Right atrium auricular region (tissue), 2 donors: ENCODE measurements at regions not wholly inside any gene's neighbourhood (a gene's known extent, or its start where the extent isn't known, plus 50 kb on each side); places are given as distances from the start of the nearest gene placed in this dataset.
A peak's percentile ranks its signal among the peaks of the same experiment; 100 is the strongest.
"Not testable (repeated sequence)": the region's sequence is repeated elsewhere in the genome, so short reads cannot be mapped to it uniquely, and the experiment has no call there.

ENCODE experiments used
- DNase-seq: peaks from one replicate; pipeline ENCODE4 v3.0.0-alpha.2; 2019; ENCODE audit warnings: low spot score
- H3K27ac ChIP-seq, 2 donors: fragments of 200-600 bp; sonication (generic); 1 replicate in 1 of 2; 2 replicates in 1 of 2; pipeline ENCODE4 v1.5.1; 2016 to 2019
- H3K27me3 ChIP-seq, 2 donors: fragments of 200-600 bp; sonication (generic); one replicate each; pipeline versions ENCODE4 v1.5.1 to v1.6.0; 2017 to 2019
- H3K36me3 ChIP-seq: fragments of 200-600 bp; sonication (generic); one replicate; pipeline ENCODE4 v1.5.1; 2016
- H3K4me1 ChIP-seq, 2 donors: fragments of 200-600 bp; sonication (generic); one replicate each; pipeline versions ENCODE4 v1.5.1 to v1.6.0; 2017 to 2019
- H3K4me3 ChIP-seq, 2 donors: fragments of 200-600 bp; sonication (generic); 1 replicate in 1 of 2; 2 replicates in 1 of 2; pipeline ENCODE4 v1.5.1; 2017 to 2019; ENCODE audit warnings: mild to moderate bottlenecking in 1 of 2, moderate library complexity in 1 of 2
- H3K9me3 ChIP-seq, 2 donors: fragments of 200-600 bp; sonication (generic); one replicate each; pipeline ENCODE4 v1.5.1; 2019
- TF ChIP-seq, protein P1 (sequence below), 2 donors: fragments of 200-600 bp; sonication (generic); IDR thresholded peaks; one replicate each; pipeline ENCODE4 v1.5.1; 2019; ENCODE audit warnings: antibody characterized with exemption in 2 of 2

DNA sequence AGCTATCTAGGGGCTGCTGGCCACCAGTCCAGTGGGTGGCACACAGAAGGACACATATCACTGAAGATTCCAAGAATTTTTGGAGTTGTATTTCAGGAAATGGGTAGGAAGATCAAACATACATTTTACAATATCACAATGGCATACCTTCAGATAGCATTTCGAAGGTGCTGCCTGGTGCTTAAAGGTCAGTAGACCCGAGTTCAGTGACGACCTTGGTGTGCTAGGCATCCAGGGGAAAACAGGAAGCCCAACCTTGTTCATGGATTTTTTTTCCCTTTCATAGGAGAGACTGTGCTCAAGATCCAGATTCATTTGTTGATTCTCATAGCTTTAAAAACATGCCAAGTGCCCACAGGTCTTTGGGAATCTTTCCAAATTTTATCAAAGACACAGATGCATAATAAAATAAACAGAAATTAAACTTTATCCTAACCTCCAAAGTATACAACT, 51.0 kb upstream of the RCBTB2 start:
- TF ChIP-seq, protein P1, sequence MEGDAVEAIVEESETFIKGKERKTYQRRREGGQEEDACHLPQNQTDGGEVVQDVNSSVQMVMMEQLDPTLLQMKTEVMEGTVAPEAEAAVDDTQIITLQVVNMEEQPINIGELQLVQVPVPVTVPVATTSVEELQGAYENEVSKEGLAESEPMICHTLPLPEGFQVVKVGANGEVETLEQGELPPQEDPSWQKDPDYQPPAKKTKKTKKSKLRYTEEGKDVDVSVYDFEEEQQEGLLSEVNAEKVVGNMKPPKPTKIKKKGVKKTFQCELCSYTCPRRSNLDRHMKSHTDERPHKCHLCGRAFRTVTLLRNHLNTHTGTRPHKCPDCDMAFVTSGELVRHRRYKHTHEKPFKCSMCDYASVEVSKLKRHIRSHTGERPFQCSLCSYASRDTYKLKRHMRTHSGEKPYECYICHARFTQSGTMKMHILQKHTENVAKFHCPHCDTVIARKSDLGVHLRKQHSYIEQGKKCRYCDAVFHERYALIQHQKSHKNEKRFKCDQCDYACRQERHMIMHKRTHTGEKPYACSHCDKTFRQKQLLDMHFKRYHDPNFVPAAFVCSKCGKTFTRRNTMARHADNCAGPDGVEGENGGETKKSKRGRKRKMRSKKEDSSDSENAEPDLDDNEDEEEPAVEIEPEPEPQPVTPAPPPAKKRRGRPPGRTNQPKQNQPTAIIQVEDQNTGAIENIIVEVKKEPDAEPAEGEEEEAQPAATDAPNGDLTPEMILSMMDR (IDR thresholded peaks at IDR 0.05) = no peak
- Histone ChIP-seq H3K27ac (no peak overlapping the region), H3K4me1 (peaks cover 0 to 47% of the 10 kb centered on the region in 2 donors)

GRCh38 chr13:48585456-48585840, 52.6 kb upstream of the RCBTB2 start:
- peaks cover 0 to 35% of the 10 kb centered on the region in 2 donors for H3K4me1 ChIP-seq
- TF ChIP-seq, protein P1 (IDR thresholded peaks at IDR 0.05) = no peak
- no peaks in the 10 kb centered on the region for H3K27me3 ChIP-seq
- no peaks in the 10 kb centered on the region for H3K9me3 ChIP-seq
- H3K27ac ChIP-seq = peak overlapping the region; percentile 13 to 42
- no peaks in the 10 kb centered on the region for H3K36me3 ChIP-seq
- H3K4me3 ChIP-seq = no peak overlapping the region
- no peak for DNase-seq

More for the DNA sequence above, 51.0 kb upstream of the RCBTB2 start:
- no peaks in the 10 kb centered on the region for H3K27me3 ChIP-seq
- DNase-seq = no peak
- H3K9me3 ChIP-seq = no peaks in the 10 kb centered on the region
- no peaks in the 10 kb centered on the region for H3K36me3 ChIP-seq
- no peak overlapping the region for H3K4me3 ChIP-seq

DNA sequence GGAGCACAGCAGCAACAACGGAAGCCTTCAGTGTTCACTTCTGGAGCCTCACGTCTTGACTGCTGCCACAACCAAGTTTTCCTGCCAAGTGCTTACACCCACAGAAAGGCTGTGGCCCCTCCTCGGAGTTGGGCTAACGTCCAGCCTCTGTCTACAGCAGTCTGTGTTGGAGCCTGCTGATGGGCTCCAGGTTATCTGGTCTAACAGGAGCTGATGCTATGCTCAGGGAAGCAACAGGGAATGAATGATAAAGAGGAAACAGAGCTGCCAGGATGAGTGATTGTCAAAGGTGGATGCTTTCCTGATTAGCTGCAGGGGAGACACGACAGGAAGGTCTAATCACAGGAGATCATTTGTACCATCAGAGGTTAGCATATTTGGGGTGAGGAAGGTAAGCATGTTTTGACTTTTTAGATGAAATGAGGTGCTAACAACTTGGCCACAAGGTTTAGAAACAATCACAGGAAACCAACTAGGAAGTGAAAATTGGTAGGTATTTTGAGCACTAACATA, 53.8 kb upstream of the RCBTB2 start:
- Histone ChIP-seq H3K4me3 (no peak overlapping the region), H3K27me3 (no peaks in the 10 kb centered on the region), H3K36me3 (no peaks in the 10 kb centered on the region), H3K4me1 (peaks cover 0 to 35% of the 10 kb centered on the region in 2 donors), H3K9me3 (no peaks in the 10 kb centered on the region), H3K27ac (peak overlapping the region in 1 of 2 donors; percentile 28)
- peak; percentile 74 for DNase-seq
- TF ChIP-seq, protein P1 (IDR thresholded peaks at IDR 0.05) = peak in 1 of 2 donors; percentile 11

DNA sequence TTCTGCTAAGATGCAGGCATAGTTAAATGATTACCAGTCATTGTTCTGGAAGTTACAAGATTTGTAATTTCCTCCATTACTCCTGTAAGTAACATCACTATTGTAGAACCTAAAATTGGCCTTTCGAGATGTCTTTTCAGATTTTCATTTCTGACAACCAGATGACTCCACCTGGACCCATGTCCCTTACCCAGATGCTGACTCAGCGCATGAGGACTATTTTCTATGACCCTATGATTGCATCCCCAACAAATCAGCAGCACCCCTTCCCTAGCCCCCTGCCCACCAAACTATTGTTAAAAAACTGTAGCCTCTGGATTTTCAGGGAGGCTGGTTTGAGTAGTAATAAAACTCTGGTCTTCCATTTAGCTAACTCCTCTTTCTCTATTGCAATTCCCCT, 55.2 kb upstream of the RCBTB2 start:
- H3K4me1 ChIP-seq = peaks cover 0 to 35% of the 10 kb centered on the region in 2 donors
- H3K36me3 ChIP-seq = no peaks in the 10 kb centered on the region
- DNase-seq = no peak
- H3K9me3 ChIP-seq = no peaks in the 10 kb centered on the region
- TF ChIP-seq, protein P1 (IDR thresholded peaks at IDR 0.05) = no peak
- no peaks in the 10 kb centered on the region for H3K27me3 ChIP-seq
- no peak overlapping the region for H3K4me3 ChIP-seq
- H3K27ac ChIP-seq = no peak overlapping the region

- Histone ChIP-seq H3K4me3 (no peak overlapping the region), H3K9me3 (no peaks in the 10 kb centered on the region), H3K27me3 (no peaks in the 10 kb centered on the region), H3K36me3 (no peaks in the 10 kb centered on the region), H3K27ac (no peak overlapping the region), H3K4me1 (peaks cover 0 to 18% of the 10 kb centered on the region in 2 donors)
- TF ChIP-seq, protein P1 (IDR thresholded peaks at IDR 0.05) = no peak
- no peak for DNase-seq
Observed at GRCh38 chr13:48590141-48590901, 57.4 kb upstream of the RCBTB2 start.

DNA sequence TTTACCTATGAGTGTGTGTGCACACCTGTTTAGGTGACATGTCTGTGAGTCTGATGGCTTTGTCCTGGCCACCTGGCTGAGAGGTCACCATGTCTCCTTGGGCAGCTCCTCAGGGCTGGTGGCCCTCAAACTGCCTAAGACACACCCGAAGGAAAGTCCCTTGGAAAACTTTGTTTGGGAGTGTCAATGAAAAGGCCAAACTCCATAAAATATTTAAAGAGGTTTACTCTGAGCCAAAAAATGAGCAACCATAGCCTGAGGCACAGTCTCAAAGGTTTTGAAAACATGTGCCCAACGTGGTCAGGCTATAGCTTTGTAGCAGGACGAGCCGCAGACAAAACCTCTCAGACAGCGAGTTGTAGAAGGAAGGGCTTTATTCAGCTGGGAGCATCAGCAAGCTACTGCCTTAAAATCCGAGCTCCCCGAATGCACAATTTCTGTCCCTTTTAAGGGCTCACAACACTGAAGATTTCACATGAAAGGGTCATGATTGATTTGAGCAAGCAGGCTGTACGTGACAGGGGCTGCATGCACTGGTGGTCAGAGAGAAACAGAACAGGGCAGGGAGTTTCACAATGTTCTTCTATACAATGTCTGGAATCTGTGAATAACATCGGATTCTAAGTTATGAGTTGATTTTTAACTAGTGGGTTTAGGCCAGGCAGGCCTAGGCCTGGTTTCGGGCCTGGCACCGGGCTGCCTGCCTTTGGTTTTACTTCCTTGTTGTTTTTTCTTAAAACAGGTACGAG, 58.4 kb upstream of the RCBTB2 start:
- H3K9me3 ChIP-seq, H3K36me3 ChIP-seq, H3K27ac ChIP-seq, H3K4me3 ChIP-seq, H3K4me1 ChIP-seq, DNase-seq, H3K27me3 ChIP-seq: not testable (repeated sequence)
